Prostate gland (tissue), 2 donors: ENCODE measurements at regions not wholly inside any gene's neighbourhood (a gene's known extent, or its start where the extent isn't known, plus 50 kb on each side); places are given as distances from the start of the nearest gene placed in this dataset.

ENCODE experiments used
- DNase-seq: peaks from one replicate; pipeline ENCODE4 v3.0.0-alpha.2; 2019; ENCODE audit warnings: low spot score
- H3K27ac ChIP-seq, 2 donors: fragments of 200-600 bp; sonication (generic); 2 replicates each; pipeline ENCODE4 v1.5.1; 2017 to 2019
- H3K27me3 ChIP-seq: fragments of 200-600 bp; sonication (generic); replicated peaks from 2 replicates; pipeline ENCODE4 v1.5.1; 2019; ENCODE audit not compliant: insufficient read depth
- H3K36me3 ChIP-seq, 2 donors: fragments of 200-600 bp; sonication (generic); 1 replicate in 1 of 2; 2 replicates in 1 of 2; pipeline versions ENCODE4 v1.5.1 to v1.8.1; 2017 to 2019
- H3K4me1 ChIP-seq: fragments of 200-600 bp; sonication (generic); replicated peaks from 2 replicates; pipeline ENCODE4 v1.5.1; 2019
- H3K4me3 ChIP-seq, 2 donors: fragments of 200-600 bp; sonication (generic); 2 replicates each; pipeline ENCODE4 v1.5.1; 2017 to 2019
- H3K9me3 ChIP-seq: fragments of 200-600 bp; sonication (generic); 2 replicates; pipeline ENCODE4 v1.5.1; 2017
- POLR2A ChIP-seq: fragments of 450-650 bp; IDR thresholded peaks from one replicate; pipeline ENCODE4 v1.6.1; 2016; ENCODE audit warnings: antibody characterized with exemption, mild to moderate bottlenecking
- POLR2AphosphoS5 ChIP-seq: sonication (generic); formaldehyde crosslinking; IDR thresholded peaks from one replicate; pipeline ENCODE4 v1.6.1; 2017; ENCODE audit warnings: antibody characterized with exemption
- WGBS: methylation state at CpG from one replicate; pipeline ENCODE4 v1.1.5; 2018; 5-methylcytosine and 5-hydroxymethylcytosine counted together
- intact Hi-C: fragments of 100-400 bp; cut with DNase I; formaldehyde crosslinking; loops from one replicate; pipeline ENCODE4 v1.14.2; 2022
- TF ChIP-seq, protein P1 (sequence below), 4 experiments: fragments of 200-600 bp in 2 of 4; fragments of 450-650 bp in 2 of 4; sonication (generic) in 2 of 4; IDR thresholded peaks; 1 replicate in 3 of 4; 2 replicates in 1 of 4; pipeline ENCODE4 v1.5.1; 2016 to 2019; ENCODE audit warnings: antibody characterized with exemption in 4 of 4, mild to moderate bottlenecking in 2 of 4, moderate library complexity in 2 of 4

DNA sequence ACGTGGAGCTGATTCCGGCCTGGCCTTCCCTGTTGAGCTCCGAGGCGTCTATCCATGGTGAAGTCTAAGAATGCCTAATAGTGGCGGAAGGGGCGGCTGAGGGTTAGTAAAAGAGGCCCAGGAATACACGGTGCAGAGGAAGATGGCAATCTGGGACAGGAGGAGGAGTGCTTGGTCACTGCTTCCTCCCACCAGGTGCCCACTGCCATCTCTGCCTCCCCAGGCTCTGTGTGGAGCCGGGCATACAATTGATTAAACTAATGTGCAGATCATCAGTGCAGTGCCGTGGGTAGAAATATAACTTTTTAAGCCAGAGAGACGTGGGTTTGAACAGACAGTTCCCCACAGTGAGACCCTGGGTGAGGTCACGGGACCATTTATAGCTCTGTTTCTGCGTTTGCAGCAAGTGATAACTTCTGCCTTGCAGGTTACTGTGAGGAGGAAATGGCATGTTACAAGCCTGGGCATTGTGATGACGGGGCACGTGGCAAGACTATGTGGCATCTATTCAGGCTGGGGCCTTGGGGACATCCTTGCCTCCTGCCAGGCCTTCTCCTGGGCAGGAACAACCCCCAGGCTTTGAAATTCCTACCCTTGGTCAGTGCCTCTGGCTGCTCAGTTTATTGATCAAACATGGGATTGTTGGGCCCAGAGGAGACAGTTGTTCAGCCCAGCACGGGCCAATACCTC is 204.9 kb downstream of the ASB1 start:
- H3K27ac ChIP-seq = no peak overlapping the region
- no peak for TF ChIP-seq POLR2AphosphoS5
- TF ChIP-seq, protein P1, sequence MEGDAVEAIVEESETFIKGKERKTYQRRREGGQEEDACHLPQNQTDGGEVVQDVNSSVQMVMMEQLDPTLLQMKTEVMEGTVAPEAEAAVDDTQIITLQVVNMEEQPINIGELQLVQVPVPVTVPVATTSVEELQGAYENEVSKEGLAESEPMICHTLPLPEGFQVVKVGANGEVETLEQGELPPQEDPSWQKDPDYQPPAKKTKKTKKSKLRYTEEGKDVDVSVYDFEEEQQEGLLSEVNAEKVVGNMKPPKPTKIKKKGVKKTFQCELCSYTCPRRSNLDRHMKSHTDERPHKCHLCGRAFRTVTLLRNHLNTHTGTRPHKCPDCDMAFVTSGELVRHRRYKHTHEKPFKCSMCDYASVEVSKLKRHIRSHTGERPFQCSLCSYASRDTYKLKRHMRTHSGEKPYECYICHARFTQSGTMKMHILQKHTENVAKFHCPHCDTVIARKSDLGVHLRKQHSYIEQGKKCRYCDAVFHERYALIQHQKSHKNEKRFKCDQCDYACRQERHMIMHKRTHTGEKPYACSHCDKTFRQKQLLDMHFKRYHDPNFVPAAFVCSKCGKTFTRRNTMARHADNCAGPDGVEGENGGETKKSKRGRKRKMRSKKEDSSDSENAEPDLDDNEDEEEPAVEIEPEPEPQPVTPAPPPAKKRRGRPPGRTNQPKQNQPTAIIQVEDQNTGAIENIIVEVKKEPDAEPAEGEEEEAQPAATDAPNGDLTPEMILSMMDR (IDR thresholded peaks at IDR 0.05) = no peak
- TF ChIP-seq POLR2A = no peak
- intact Hi-C loops = no loop called here
- no peaks in the 10 kb centered on the region for H3K9me3 ChIP-seq
- no peaks in the 10 kb centered on the region for H3K36me3 ChIP-seq
- no peak overlapping the region for H3K4me3 ChIP-seq
- no peaks in the 10 kb centered on the region for H3K27me3 ChIP-seq
- 83% methylated on average over 15 of the region's 15 CpGs for WGBS
- no peaks in the 10 kb centered on the region for H3K4me1 ChIP-seq
- no peak for DNase-seq

GRCh38 chr2:238632181-238633060 is 205.7 kb downstream of the ASB1 start:
- no peak for TF ChIP-seq POLR2A
- TF ChIP-seq, protein P1 (IDR thresholded peaks at IDR 0.05) = no peak
- TF ChIP-seq POLR2AphosphoS5 = no peak
- Histone ChIP-seq H3K4me3 (no peak overlapping the region), H3K27ac (no peak overlapping the region), H3K9me3 (no peaks in the 10 kb centered on the region), H3K4me1 (no peaks in the 10 kb centered on the region), H3K36me3 (no peaks in the 10 kb centered on the region), H3K27me3 (no peaks in the 10 kb centered on the region)
- no peak for DNase-seq
- WGBS = 92% methylated on average over 26 of the region's 26 CpGs
- intact Hi-C loops = no loop called here

- Histone ChIP-seq H3K36me3 (no peaks in the 10 kb centered on the region), H3K27me3 (no peaks in the 10 kb centered on the region), H3K4me1 (no peaks in the 10 kb centered on the region), H3K9me3 (no peaks in the 10 kb centered on the region), H3K27ac (no peak overlapping the region), H3K4me3 (no peak overlapping the region)
- TF ChIP-seq, protein P1 (IDR thresholded peaks at IDR 0.05) = no peak
- no peak for DNase-seq
- WGBS = 83% methylated on average over 41 of the region's 41 CpGs
- intact Hi-C loops = no loop called here
Observed at GRCh38 chr2:238633426-238634328, 206.9 kb downstream of the ASB1 start.

- no peaks in the 10 kb centered on the region for H3K4me1 ChIP-seq
- no peaks in the 10 kb centered on the region for H3K9me3 ChIP-seq
- TF ChIP-seq POLR2A = no peak
- TF ChIP-seq, protein P1 (IDR thresholded peaks at IDR 0.05) = no peak
- intact Hi-C loops = no loop called here
- H3K36me3 ChIP-seq = no peaks in the 10 kb centered on the region
- WGBS = 87% methylated on average over 12 of the region's 12 CpGs
- H3K27me3 ChIP-seq = no peaks in the 10 kb centered on the region
- no peak for DNase-seq
- H3K4me3 ChIP-seq = no peak overlapping the region
- no peak overlapping the region for H3K27ac ChIP-seq
Observed at GRCh38 chr2:238634701-238635357, 208.1 kb downstream of the ASB1 start.
